ENCODE measurements at regions not wholly inside any gene's neighbourhood (a gene's known extent, or its start where the extent isn't known, plus 50 kb on each side); places are given as distances from the start of the nearest gene placed in this dataset.

- Histone ChIP-seq H3K27ac (ENCODE audit: insufficient read depth, low read depth, low read length) (no peak overlapping the region), H3K36me3 (ENCODE audit: control insufficient read depth in 2 of 2, extremely low read depth in 1 of 2, insufficient read depth in 2 of 2, low read length in 2 of 2) (no peaks in the 10 kb centered on the region), H2AFZ (ENCODE audit: low read depth, low read length) (no peak overlapping the region), H3K79me2 (ENCODE audit: control insufficient read depth, insufficient read depth, low read length) (no peaks in the 10 kb centered on the region), H4K20me1 (replicated peaks; ENCODE audit: control insufficient read depth, extremely low read depth, insufficient read depth, low read length) (no peaks in the 10 kb centered on the region), H3K9me3 (replicated peaks; ENCODE audit: control insufficient read depth, insufficient read depth, low read length) (peaks cover 6% of the 10 kb centered on the region), H3K9ac (replicated peaks; ENCODE audit: extremely low read depth, insufficient read depth, low read length) (no peak overlapping the region), H3K9me1 (replicated peaks; ENCODE audit: control insufficient read depth, extremely low read depth, insufficient read depth, low read length) (no peaks in the 10 kb centered on the region), H3K4me2 (ENCODE audit: insufficient read depth, low read length) (no peak overlapping the region), H3K4me1 (ENCODE audit: control insufficient read depth, extremely low read depth, insufficient read depth, low read length) (no peaks in the 10 kb centered on the region), H3K4me3 (replicated peaks in 1 of 3; ENCODE audit: insufficient read depth in 1 of 3, low read depth in 1 of 3, low read length in 3 of 3) (no peak overlapping the region), H3K27me3 (ENCODE audit: control insufficient read depth in 2 of 2, insufficient read depth in 2 of 2, low read length in 2 of 2) (no peaks in the 10 kb centered on the region)
- intact Hi-C loops (cut with micrococcal nuclease) (no loop called here), dilution Hi-C loops (cut with MboI; ENCODE audit: extremely low pct_ligation_motif_present, low sequenced_read_pairs) (no loop called here)
- ChIA-PET POLR2A (no interaction called here), CTCF (interaction anchor here (0.7 kb wide), 1 partner anchor 13 kb away, joined by 3 read pairs; no protein-coding TSS in a partner anchor)
- DNase-seq (ENCODE audit: low read depth, low spot score): no peak
- TF ChIP-seq MAX (IDR thresholded peaks at IDR 0.05; ENCODE audit: insufficient read depth, insufficient read length) (no peak), JUN (IDR thresholded peaks at IDR 0.05; ENCODE audit: borderline replicate concordance, insufficient read depth, insufficient read length, low read depth) (no peak), EZH2 (IDR thresholded peaks at IDR 0.05; ENCODE audit: borderline replicate concordance, low read depth, low read length, severe bottlenecking) (no peak), POLR2A (IDR thresholded peaks at IDR 0.05; ENCODE audit: low read depth, low read length) (no peak)
- no TSS peak for BruUV-seq (replicated peaks)
- FAIRE-seq: no peak
Observed at GRCh38 chr5:26563979-26564378, 474.4 kb downstream of the CDH9 start.

GRCh38 chr5:26553079-26553478 lies 485.3 kb downstream of the CDH9 start:
- dilution Hi-C loops (cut with MboI; ENCODE audit: extremely low pct_ligation_motif_present, low sequenced_read_pairs): no loop called here
- Histone ChIP-seq H2AFZ (ENCODE audit: low read depth, low read length) (no peak overlapping the region), H3K27me3 (ENCODE audit: control insufficient read depth in 2 of 2, insufficient read depth in 2 of 2, low read length in 2 of 2) (no peaks in the 10 kb centered on the region), H3K4me2 (ENCODE audit: insufficient read depth, low read length) (no peak overlapping the region), H3K9me1 (replicated peaks; ENCODE audit: control insufficient read depth, extremely low read depth, insufficient read depth, low read length) (no peaks in the 10 kb centered on the region), H3K4me3 (replicated peaks in 1 of 3; ENCODE audit: insufficient read depth in 1 of 3, low read depth in 1 of 3, low read length in 3 of 3) (no peak overlapping the region), H3K36me3 (ENCODE audit: control insufficient read depth in 2 of 2, extremely low read depth in 1 of 2, insufficient read depth in 2 of 2, low read length in 2 of 2) (no peaks in the 10 kb centered on the region), H3K4me1 (ENCODE audit: control insufficient read depth, extremely low read depth, insufficient read depth, low read length) (no peaks in the 10 kb centered on the region), H4K20me1 (replicated peaks; ENCODE audit: control insufficient read depth, extremely low read depth, insufficient read depth, low read length) (no peaks in the 10 kb centered on the region), H3K79me2 (ENCODE audit: control insufficient read depth, insufficient read depth, low read length) (no peaks in the 10 kb centered on the region), H3K9ac (replicated peaks; ENCODE audit: extremely low read depth, insufficient read depth, low read length) (no peak overlapping the region), H3K9me3 (replicated peaks; ENCODE audit: control insufficient read depth, insufficient read depth, low read length) (no peaks in the 10 kb centered on the region), H3K27ac (ENCODE audit: insufficient read depth, low read depth, low read length) (no peak overlapping the region)
- intact Hi-C loops (cut with micrococcal nuclease): no loop called here
- FAIRE-seq (no peak), DNase-seq (ENCODE audit: low read depth, low spot score) (no peak)
- CTCF ChIA-PET: no interaction called here
- BruUV-seq (replicated peaks): no TSS peak
- TF ChIP-seq POLR2AphosphoS5 (IDR thresholded peaks at IDR 0.05; ENCODE audit: insufficient read depth, low read depth, low read length): no peak
- TF ChIP-seq MAX (IDR thresholded peaks at IDR 0.05; ENCODE audit: insufficient read depth, insufficient read length): no peak
- no peak for TF ChIP-seq JUN (IDR thresholded peaks at IDR 0.05; ENCODE audit: borderline replicate concordance, insufficient read depth, insufficient read length, low read depth)
- TF ChIP-seq POLR2A (IDR thresholded peaks at IDR 0.05; ENCODE audit: low read depth, low read length): no peak
- TF ChIP-seq GATA2 (IDR thresholded peaks at IDR 0.05; ENCODE audit: insufficient read depth, insufficient read length, low read depth, low read length): no peak
- TF ChIP-seq EZH2 (IDR thresholded peaks at IDR 0.05; ENCODE audit: borderline replicate concordance, low read depth, low read length, severe bottlenecking): no peak
- no peak for TF ChIP-seq MYC (IDR thresholded peaks at IDR 0.05; ENCODE audit: low read depth, low read length)
- TF ChIP-seq CTCF (IDR thresholded peaks at IDR 0.05; ENCODE audit: extremely low read depth in 1 of 2, insufficient read depth in 1 of 2, low read depth in 1 of 2, low read length in 2 of 2): no peak
- POLR2A ChIA-PET: no interaction called here
